Heart right ventricle (tissue), 16 donors: ENCODE measurements at regions not wholly inside any gene's neighbourhood (a gene's known extent, or its start where the extent isn't known, plus 50 kb on each side); places are given as distances from the start of the nearest gene placed in this dataset.
A peak's percentile ranks its signal among the peaks of the same experiment; 100 is the strongest.

Source experiments
- ATAC-seq, 8 donors: fragments of 200-7000 bp; cut with Tn5 transposase; one replicate each; pipeline ENCODE4 v1.9.1; 2020; ENCODE audit warnings: mild to moderate bottlenecking in 8 of 8, moderate library complexity in 8 of 8, moderate number of reproducible peaks in 1 of 8
- DNase-seq, 2 donors: peaks; one replicate each; pipeline ENCODE4 v3.0.0-alpha.2; 2020
- H3K27ac ChIP-seq, 10 donors: fragments of 200-600 bp; sonication (generic) in 2 of 10; one replicate each; pipeline versions ENCODE4 v1.5.0 to v1.8.0; 2020 to 2022; ENCODE audit warnings: mild to moderate bottlenecking in 3 of 10
- H3K27me3 ChIP-seq, 7 donors: fragments of 200-600 bp; one replicate each; pipeline ENCODE4 v1.8.0; 2021 to 2022; ENCODE audit warnings: mild to moderate bottlenecking in 2 of 7
- H3K36me3 ChIP-seq, 9 donors: fragments of 200-600 bp; sonication (generic) in 1 of 9; one replicate each; pipeline versions ENCODE4 v1.5.0 to v1.8.0; 2020 to 2022; ENCODE audit warnings: mild to moderate bottlenecking in 2 of 9
- H3K4me1 ChIP-seq, 9 donors: fragments of 200-600 bp; sonication (generic) in 1 of 9; one replicate each; pipeline versions ENCODE4 v1.5.0 to v1.8.0; 2020 to 2022; ENCODE audit warnings: mild to moderate bottlenecking in 4 of 9
- H3K4me3 ChIP-seq, 10 donors: fragments of 200-600 bp; sonication (generic) in 2 of 10; one replicate each; pipeline versions ENCODE4 v1.5.0 to v1.8.0; 2020 to 2022; ENCODE audit warnings: mild to moderate bottlenecking in 7 of 10, moderate library complexity in 2 of 10
- H3K9me3 ChIP-seq, 11 donors: fragments of 200-600 bp in 10 of 11; sonication (generic) in 2 of 11; one replicate each; pipeline versions ENCODE4 v1.5.0 to v1.8.0; 2013 to 2022; ENCODE audit warnings: mild to moderate bottlenecking in 2 of 11, control low read depth in 1 of 11, moderate library complexity in 1 of 11
- WGBS, 2 donors: extraction: QIAGEN DNeasy Blood & Tissue Kit; methylation state at CpG; one replicate each; pipeline ENCODE4 v1.1.7; 2013; ENCODE audit warnings: inconsistent platforms in 1 of 2; 5-methylcytosine and 5-hydroxymethylcytosine counted together
- intact Hi-C, 10 donors: fragments of 100-400 bp; cut with DNase I; formaldehyde crosslinking; loops; one replicate each; pipeline versions ENCODE4 v1.11.1 to v1.14.2; 2022
- TF ChIP-seq, protein P1 (sequence below), 9 donors: fragments of 200-600 bp; sonication (generic) in 2 of 9; IDR thresholded peaks; one replicate each; pipeline versions ENCODE4 v1.5.0 to v1.8.0; 2021 to 2022; ENCODE audit warnings: antibody characterized with exemption in 9 of 9, mild to moderate bottlenecking in 5 of 9, moderate library complexity in 1 of 9
- donor health status: Arrhythmogenic right ventricular cardiomyopathy.
- donor health status: ischemic (EF 13 %, LVEDD 7.1; RV severe dilation, severe dysfunction).
- donor health status: healthy with polysubstance abuse.
- donor health status: DM: no; HTN: yes; CAD: no.
- donor health status: DM: no; HTN: no; CAD: no.
- donor health status: ischemic (EF 25% LVEDD 6.9; RV normal size, moderate dysfunction).
- donor health status: ischemic (EF 25% LVEDD 5.7; RV mildly dilated, moderate dysfunction).
- donor health status: healthy.
- donor health status: DM: yes; HTN: yes; CAD: no.
- donor health status: Ischemic cardiomyopathy.
- donor health status: ischemic (EF 35%, LVEDD 5.7; RV mildly dilated, moderate dysfunction).
- donor health status: nonischemic (EF 11% LVEDD 7.7; RV severe dilation, severe dysfunction).
- donor health status: DM: yes; HTN: yes; CAD: no.
- donor health status: PGD.
- donor health status: ischemic (EF 29% LVEDD 5.4; RV normal size, mild dysfunction).
- donor health status: nonischemic (EF 23%, LVEDD 6.1; RV moderate dilation, normal function).

DNA sequence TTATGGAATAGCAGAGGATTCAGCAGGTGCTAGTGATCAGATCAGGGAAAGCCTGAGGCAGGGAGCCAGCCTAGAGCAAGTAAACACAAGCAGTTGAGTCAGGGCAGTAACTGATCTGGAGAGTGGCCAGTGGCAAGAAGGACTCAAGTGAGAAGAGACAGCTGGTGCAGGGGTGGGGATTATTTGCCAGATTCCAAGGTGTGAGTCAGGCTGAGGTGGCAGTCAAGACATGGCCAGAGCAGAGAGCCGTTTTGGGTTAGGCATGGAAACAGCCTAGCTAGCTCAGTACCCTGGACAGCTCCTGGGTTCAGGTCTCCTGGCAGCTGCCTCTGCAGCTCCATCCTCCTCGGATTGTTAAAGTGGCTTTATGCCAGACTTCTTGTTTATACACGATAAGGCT, 281.9 kb upstream of the ONECUT1 start:
- no peak for ATAC-seq
- H3K9me3 ChIP-seq, result no peaks in the 10 kb centered on the region
- peaks cover 0 to 4% (median 0%) of the 10 kb centered on the region in 7 donors for H3K27me3 ChIP-seq
- H3K4me3 ChIP-seq, result no peak overlapping the region
- H3K27ac ChIP-seq, result no peak overlapping the region
- WGBS, 2 donors, result 1 to 2% methylated on average over 3 of the region's 3 CpGs
- peak in 1 of 2 donors; percentile 4 for DNase-seq
- H3K4me1 ChIP-seq, result no peaks in the 10 kb centered on the region
- H3K36me3 ChIP-seq, result no peaks in the 10 kb centered on the region
- TF ChIP-seq, protein P1, sequence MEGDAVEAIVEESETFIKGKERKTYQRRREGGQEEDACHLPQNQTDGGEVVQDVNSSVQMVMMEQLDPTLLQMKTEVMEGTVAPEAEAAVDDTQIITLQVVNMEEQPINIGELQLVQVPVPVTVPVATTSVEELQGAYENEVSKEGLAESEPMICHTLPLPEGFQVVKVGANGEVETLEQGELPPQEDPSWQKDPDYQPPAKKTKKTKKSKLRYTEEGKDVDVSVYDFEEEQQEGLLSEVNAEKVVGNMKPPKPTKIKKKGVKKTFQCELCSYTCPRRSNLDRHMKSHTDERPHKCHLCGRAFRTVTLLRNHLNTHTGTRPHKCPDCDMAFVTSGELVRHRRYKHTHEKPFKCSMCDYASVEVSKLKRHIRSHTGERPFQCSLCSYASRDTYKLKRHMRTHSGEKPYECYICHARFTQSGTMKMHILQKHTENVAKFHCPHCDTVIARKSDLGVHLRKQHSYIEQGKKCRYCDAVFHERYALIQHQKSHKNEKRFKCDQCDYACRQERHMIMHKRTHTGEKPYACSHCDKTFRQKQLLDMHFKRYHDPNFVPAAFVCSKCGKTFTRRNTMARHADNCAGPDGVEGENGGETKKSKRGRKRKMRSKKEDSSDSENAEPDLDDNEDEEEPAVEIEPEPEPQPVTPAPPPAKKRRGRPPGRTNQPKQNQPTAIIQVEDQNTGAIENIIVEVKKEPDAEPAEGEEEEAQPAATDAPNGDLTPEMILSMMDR (IDR thresholded peaks at IDR 0.05), result no peak
- intact Hi-C loops, result no loop called here

DNA sequence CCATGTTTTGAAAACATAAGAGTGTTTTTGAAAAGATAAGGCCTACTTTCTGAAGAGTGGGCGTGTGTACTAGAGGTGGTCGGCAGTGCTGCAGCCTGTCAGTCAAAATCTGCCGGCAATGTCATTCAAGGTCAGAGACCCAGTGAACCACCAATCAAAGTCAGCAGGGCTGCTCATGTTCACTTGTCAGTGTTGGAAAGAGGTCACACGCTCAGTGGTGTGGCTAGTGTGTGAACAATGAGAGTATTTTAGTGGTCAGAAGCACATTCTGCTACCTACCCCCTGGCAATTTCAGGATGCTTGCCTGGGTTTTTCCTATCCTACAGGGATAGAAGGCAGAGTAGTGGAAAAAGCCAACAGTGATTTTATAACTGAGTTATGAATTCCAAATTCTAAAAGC, 278.5 kb upstream of the ONECUT1 start:
- no peak for ATAC-seq
- WGBS, 2 donors, result 26 to 38% methylated on average over 4 of the region's 4 CpGs

GRCh38 chr15:53059273-53060043, 269.3 kb upstream of the ONECUT1 start:
- no peak for DNase-seq
- Histone ChIP-seq H3K4me1 (no peaks in the 10 kb centered on the region), H3K27me3 (no peaks in the 10 kb centered on the region), H3K4me3 (no peak overlapping the region), H3K27ac (no peak overlapping the region), H3K9me3 (peaks cover 0 to 15% (median under 1%) of the 10 kb centered on the region in 11 donors), H3K36me3 (no peaks in the 10 kb centered on the region)
- 70 to 76% methylated on average over 10 of the region's 10 CpGs for WGBS, 2 donors
- no peak for ATAC-seq
- intact Hi-C loops, result no loop called here
- TF ChIP-seq, protein P1 (IDR thresholded peaks at IDR 0.05), result no peak

More for the DNA sequence above, 278.5 kb upstream of the ONECUT1 start:
- DNase-seq, result no peak
- no peaks in the 10 kb centered on the region for H3K9me3 ChIP-seq
- intact Hi-C loops, result no loop called here
- no peak overlapping the region for H3K4me3 ChIP-seq
- H3K4me1 ChIP-seq, result no peaks in the 10 kb centered on the region
- peaks cover 0 to 4% (median 0%) of the 10 kb centered on the region in 7 donors for H3K27me3 ChIP-seq
- TF ChIP-seq, protein P1 (IDR thresholded peaks at IDR 0.05), result no peak
- H3K36me3 ChIP-seq, result no peaks in the 10 kb centered on the region
- H3K27ac ChIP-seq, result no peak overlapping the region

DNA sequence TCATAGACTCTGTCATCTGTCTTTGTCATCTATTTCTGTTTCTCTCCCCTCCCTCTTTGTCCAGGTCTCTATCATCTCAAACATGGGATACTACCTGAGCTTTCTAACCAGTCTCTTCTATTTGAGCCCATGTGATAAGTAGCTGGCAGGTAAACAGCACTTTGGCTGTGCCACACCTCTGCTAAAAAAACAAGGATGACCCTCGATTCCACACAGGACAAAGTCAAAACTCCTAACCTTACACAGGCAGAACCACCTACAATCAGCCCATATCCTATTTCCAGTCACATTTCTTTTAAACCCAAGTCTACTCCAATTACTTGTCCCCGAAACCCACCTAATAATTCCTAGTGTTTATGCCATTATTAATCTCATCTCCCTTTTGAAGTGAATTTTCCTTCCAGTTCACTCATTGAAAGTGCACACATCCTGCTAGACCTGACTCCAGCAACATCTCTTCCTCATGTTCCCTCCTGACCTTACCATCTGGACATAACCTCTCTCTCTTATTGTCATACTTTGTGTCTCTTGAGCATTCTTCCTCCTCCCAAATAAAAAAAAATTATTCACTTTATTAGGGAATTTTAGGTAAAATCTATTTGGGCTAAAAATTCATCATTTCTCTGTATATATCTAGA, 256.1 kb upstream of the ONECUT1 start:
- Histone ChIP-seq H3K36me3 (no peaks in the 10 kb centered on the region), H3K4me3 (no peak overlapping the region), H3K27ac (no peak overlapping the region), H3K9me3 (peaks cover 0 to 58% (median 4%) of the 10 kb centered on the region in 11 donors), H3K27me3 (no peaks in the 10 kb centered on the region), H3K4me1 (no peaks in the 10 kb centered on the region)
- 61 to 68% methylated on average over 2 of the region's 2 CpGs for WGBS, 2 donors
- DNase-seq, result no peak
- no peak for ATAC-seq
- TF ChIP-seq, protein P1 (IDR thresholded peaks at IDR 0.05), result no peak
- intact Hi-C loops, result loop anchor here in 1 of 10 donors (10.0 kb wide), 1 partner anchor 51 kb away; no protein-coding TSS in a partner anchor
